Nephron progenitor cell (in vitro differentiated cells): ENCODE measurements at regions not wholly inside any gene's neighbourhood (a gene's known extent, or its start where the extent isn't known, plus 50 kb on each side); places are given as distances from the start of the nearest gene placed in this dataset.
"Not testable (repeated sequence)": the region's sequence is repeated elsewhere in the genome, so short reads cannot be mapped to it uniquely, and the experiment has no call there.

Source experiments
- DNase-seq: peaks from one replicate; pipeline ENCODE4 v3.0.0; 2021
- H3K27ac Mint-ChIP-seq: 2 replicates; pipeline ENCODE4 v1.8.0; 2021; ENCODE audit warnings: mild to moderate bottlenecking, moderate library complexity, mixed read lengths
- H3K27me3 Mint-ChIP-seq: 2 replicates; pipeline ENCODE4 v1.8.0; 2021; ENCODE audit warnings: mild to moderate bottlenecking, low read depth, mixed read lengths; ENCODE audit not compliant: poor library complexity
- H3K36me3 Mint-ChIP-seq: 2 replicates; pipeline ENCODE4 v1.8.0; 2021; ENCODE audit warnings: low read depth, mixed read lengths
- H3K4me1 Mint-ChIP-seq: 2 replicates; pipeline ENCODE4 v1.8.0; 2021; ENCODE audit warnings: mixed read lengths
- H3K4me3 Mint-ChIP-seq: 2 replicates; pipeline ENCODE4 v1.8.0; 2021; ENCODE audit warnings: mild to moderate bottlenecking, moderate library complexity, mixed read lengths
- H3K9me3 Mint-ChIP-seq: 2 replicates; pipeline ENCODE4 v1.8.0; 2021; ENCODE audit warnings: mild to moderate bottlenecking, moderate library complexity, mixed read lengths
- TF ChIP-seq, protein P1 (sequence below): fragments of 200-600 bp; sonication (generic); IDR thresholded peaks from 2 replicates; pipeline ENCODE4 v1.5.0; 2021; ENCODE audit warnings: antibody characterized with exemption

DNA sequence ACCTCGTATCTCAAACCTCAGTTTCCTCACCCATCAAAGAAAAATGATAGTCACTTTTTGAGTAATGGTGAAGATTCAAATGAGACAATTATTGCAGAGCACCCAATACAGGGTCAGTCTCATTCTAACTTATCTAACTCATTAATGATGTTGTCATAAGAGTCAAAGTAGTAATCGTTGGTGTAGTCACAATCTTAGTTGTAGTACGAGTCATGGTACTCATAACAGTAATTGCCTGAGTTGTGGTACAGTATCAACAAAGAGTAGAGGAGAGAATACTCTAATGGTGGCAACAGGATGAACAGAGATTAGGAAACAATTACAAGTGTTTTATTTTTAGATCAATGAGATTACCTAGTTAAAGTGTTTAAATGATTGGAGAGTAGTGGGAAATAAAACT is 93.6 kb upstream of the TMTC2 start:
- DNase-seq = no peak

DNA sequence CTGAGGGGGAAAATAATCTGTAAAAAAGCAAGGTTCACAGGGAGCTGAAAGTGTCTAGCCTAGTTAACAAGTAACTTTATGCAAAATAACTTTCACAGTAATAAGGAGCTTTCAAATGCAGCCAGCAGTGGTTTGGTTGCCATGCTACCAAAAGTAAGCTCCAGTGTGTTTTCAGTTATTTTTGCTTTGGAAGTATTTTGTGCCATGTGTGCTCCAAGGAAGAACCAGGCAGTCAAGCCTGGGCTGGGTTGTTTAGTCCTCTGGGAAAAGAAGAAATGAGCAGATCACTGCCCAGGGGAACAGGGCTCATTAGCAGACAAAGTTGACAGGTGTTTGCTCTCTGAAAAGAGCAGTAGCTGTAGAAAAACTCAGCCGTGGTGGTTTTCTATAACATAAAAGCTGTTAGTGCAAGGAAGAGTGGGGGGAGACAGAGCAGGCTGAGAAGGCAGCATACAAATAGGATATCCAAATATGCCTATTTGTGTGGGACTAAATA is 92.8 kb upstream of the TMTC2 start:
- TF ChIP-seq, protein P1, sequence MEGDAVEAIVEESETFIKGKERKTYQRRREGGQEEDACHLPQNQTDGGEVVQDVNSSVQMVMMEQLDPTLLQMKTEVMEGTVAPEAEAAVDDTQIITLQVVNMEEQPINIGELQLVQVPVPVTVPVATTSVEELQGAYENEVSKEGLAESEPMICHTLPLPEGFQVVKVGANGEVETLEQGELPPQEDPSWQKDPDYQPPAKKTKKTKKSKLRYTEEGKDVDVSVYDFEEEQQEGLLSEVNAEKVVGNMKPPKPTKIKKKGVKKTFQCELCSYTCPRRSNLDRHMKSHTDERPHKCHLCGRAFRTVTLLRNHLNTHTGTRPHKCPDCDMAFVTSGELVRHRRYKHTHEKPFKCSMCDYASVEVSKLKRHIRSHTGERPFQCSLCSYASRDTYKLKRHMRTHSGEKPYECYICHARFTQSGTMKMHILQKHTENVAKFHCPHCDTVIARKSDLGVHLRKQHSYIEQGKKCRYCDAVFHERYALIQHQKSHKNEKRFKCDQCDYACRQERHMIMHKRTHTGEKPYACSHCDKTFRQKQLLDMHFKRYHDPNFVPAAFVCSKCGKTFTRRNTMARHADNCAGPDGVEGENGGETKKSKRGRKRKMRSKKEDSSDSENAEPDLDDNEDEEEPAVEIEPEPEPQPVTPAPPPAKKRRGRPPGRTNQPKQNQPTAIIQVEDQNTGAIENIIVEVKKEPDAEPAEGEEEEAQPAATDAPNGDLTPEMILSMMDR = no peak
- no peaks in the 10 kb centered on the region for H3K36me3 Mint-ChIP-seq
- H3K4me3 Mint-ChIP-seq = no peak overlapping the region
- peaks cover 4% of the 10 kb centered on the region for H3K27me3 Mint-ChIP-seq
- H3K4me1 Mint-ChIP-seq = no peaks in the 10 kb centered on the region
- no peak for DNase-seq
- H3K9me3 Mint-ChIP-seq = peaks cover 19% of the 10 kb centered on the region
- H3K27ac Mint-ChIP-seq = no peak overlapping the region

More for the DNA sequence above, 93.6 kb upstream of the TMTC2 start:
- peaks cover 4% of the 10 kb centered on the region for H3K27me3 Mint-ChIP-seq
- H3K27ac Mint-ChIP-seq = no peak overlapping the region
- TF ChIP-seq, protein P1 = no peak
- peaks cover 27% of the 10 kb centered on the region for H3K9me3 Mint-ChIP-seq
- no peaks in the 10 kb centered on the region for H3K4me1 Mint-ChIP-seq
- no peaks in the 10 kb centered on the region for H3K36me3 Mint-ChIP-seq
- no peak overlapping the region for H3K4me3 Mint-ChIP-seq

DNA sequence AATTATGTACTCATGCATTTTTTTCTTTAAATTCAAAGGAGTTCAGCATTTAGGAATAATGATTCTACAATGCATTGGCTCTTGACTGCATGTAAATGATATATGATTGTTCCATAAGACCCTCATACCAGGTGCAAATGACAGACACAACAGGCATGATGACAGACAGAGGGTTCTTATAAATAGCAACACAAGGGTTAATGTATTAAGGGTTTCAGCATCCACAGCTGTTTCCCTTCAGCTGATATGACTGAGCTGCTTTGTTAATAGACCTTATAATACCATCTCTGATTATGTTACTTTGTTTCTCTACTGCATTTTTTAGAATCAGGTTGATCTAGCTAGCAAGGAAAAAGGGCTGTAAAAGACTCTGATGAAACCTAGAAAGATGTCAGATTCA is 90.8 kb upstream of the TMTC2 start:
- Mint-ChIP-seq H3K36me3 (no peaks in the 10 kb centered on the region), H3K27ac (no peak overlapping the region), H3K4me1 (no peaks in the 10 kb centered on the region), H3K27me3 (peaks cover 4% of the 10 kb centered on the region), H3K9me3 (peaks cover under 1% of the 10 kb centered on the region), H3K4me3 (no peak overlapping the region)
- DNase-seq = no peak
- TF ChIP-seq, protein P1 = no peak

DNA sequence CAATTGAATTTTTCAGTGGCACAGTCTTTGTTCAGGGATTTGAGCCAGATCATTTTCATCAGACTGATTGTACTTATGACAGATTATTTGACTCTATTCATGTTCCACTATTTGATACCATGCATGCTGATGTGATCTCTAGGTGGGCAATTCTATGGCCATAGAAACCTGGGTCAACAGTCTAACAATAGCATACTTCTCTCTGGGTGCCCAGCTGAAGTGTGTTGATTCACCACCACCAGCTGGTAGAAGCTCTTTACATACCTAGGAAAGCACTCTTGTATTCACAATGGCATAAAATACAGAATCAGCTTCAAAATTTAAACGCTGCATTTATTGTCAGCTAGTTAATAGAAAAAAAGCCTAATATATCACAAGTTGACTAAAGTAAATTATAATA is 90.2 kb upstream of the TMTC2 start:
- TF ChIP-seq, protein P1 = no peak

DNA sequence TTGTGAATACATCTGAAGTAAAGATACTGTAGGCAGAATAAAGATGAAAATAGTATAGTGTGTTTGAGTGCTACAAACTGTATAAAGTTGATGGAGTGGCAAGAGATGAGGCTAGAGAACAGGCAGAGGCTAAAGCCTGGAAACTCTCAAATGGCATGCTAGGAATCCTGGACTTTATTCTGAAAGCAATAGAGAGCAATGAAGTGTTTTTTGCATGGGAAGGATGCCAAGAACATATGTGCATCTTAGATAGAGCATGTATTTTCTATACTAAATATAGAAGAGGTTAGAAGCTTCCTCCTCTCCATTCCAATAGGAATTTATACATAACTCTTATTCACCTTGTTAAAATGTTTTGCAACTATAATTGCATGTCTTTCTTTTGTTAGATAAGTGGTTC is 86.3 kb upstream of the TMTC2 start:
- Mint-ChIP-seq H3K4me3 (no peak overlapping the region), H3K27ac (no peak overlapping the region), H3K9me3 (no peaks in the 10 kb centered on the region), H3K36me3 (no peaks in the 10 kb centered on the region), H3K27me3 (peaks cover 4% of the 10 kb centered on the region), H3K4me1 (no peaks in the 10 kb centered on the region)
- no peak for DNase-seq
- TF ChIP-seq, protein P1 = no peak

More for the DNA sequence above, 90.2 kb upstream of the TMTC2 start:
- Mint-ChIP-seq H3K27ac (no peak overlapping the region), H3K4me1 (no peaks in the 10 kb centered on the region), H3K27me3 (peaks cover 4% of the 10 kb centered on the region), H3K36me3 (no peaks in the 10 kb centered on the region), H3K4me3 (no peak overlapping the region), H3K9me3 (no peaks in the 10 kb centered on the region)
- DNase-seq = no peak

DNA sequence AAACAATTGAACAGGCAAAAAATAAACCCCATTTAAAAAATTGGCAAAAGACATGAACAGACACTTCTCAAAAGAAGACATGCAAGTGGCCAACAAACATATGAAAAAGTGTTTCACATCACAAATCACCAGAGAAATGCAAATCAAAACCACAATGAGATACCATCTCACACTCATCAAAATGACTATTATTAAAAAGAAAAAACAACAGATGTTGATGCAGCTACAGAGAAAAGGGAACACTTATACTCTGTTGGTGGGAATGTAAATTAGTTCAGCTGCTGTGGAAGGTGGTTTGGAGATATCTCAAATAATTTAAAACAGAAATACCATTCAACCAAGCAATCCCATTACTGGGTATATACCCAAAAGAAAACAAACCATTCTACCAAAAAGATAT is 83.1 kb upstream of the TMTC2 start:
- not testable (repeated sequence) for H3K27ac Mint-ChIP-seq, H3K4me3 Mint-ChIP-seq, H3K36me3 Mint-ChIP-seq, DNase-seq, H3K4me1 Mint-ChIP-seq, H3K27me3 Mint-ChIP-seq, H3K9me3 Mint-ChIP-seq
